NB4 (cell line): ENCODE measurements at regions not wholly inside any gene's neighbourhood (a gene's known extent, or its start where the extent isn't known, plus 50 kb on each side); places are given as distances from the start of the nearest gene placed in this dataset.

ENCODE experiments used
- CTCF ChIP-seq: IDR thresholded peaks from one replicate; pipeline ENCODE4 v1.5.1; 2012; ENCODE audit warnings: low read depth, low read length
- POLR2A ChIP-seq: IDR thresholded peaks from 2 replicates; pipeline ENCODE4 v1.6.1; 2011; ENCODE audit warnings: mild to moderate bottlenecking; ENCODE audit not compliant: insufficient read length; ENCODE audit errors: extremely low read depth

DNA sequence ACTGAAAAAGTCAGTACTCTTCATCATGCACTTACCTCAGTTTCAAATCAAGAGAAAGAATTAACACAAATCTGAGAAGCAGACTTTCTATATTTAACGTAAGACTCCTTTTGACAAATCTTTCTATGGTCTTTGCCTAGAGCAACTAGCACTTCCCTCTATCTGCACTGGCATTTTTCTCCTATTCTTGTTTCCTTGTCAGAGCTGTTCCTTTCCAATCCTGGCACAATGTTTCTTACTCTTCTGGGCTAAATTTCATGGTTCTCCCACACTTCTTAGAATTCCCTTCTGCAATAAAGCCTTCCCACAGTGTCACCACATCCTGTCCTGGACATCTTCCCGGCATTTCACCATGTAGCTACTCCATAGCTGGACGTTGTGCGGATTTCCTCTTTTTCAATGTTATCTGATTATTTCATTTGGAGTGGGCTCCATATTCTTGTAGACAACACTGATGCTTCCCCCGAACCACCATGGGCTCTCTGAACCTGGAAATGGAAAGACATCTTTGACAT, 144.7 kb upstream of the CTNNA2 start:
- TF ChIP-seq POLR2A (no peak), CTCF (no peak)
